ENCODE measurements at regions not wholly inside any gene's neighbourhood (a gene's known extent, or its start where the extent isn't known, plus 50 kb on each side); places are given as distances from the start of the nearest gene placed in this dataset.

- Histone ChIP-seq H3K4me1 (no peaks in the 10 kb centered on the region), H3K27me3 (ENCODE audit: insufficient read depth in 3 of 3, low read length in 2 of 3) (no peaks in the 10 kb centered on the region), H3K36me3 (ENCODE audit: insufficient read depth in 1 of 2, low read depth in 1 of 2) (no peaks in the 10 kb centered on the region), H3K4me3 (no peak overlapping the region), H3K27ac (no peak overlapping the region), H3K9me3 (no peaks in the 10 kb centered on the region)
- intact Hi-C loops (cut with DNase I): loop anchor here in 1 of 2 donors (10.0 kb wide), 1 partner anchor 241 kb away; no protein-coding TSS in a partner anchor
- DNase-seq (no peak), ATAC-seq (no peak)
- 90 to 93% (median 91%) methylated on average over 7 of the region's 7 CpGs for WGBS, 3 donors
- no peak for TF ChIP-seq CTCF (IDR thresholded peaks at IDR 0.05)
Measured at GRCh38 chr15:25936004-25936403, 72.9 kb upstream of the ATP10A start.

GRCh38 chr15:25933456-25934158, 70.5 kb upstream of the ATP10A start:
- Histone ChIP-seq H3K27ac (no peak overlapping the region), H3K4me1 (no peaks in the 10 kb centered on the region), H3K36me3 (ENCODE audit: insufficient read depth in 1 of 2, low read depth in 1 of 2) (no peaks in the 10 kb centered on the region), H3K9me3 (no peaks in the 10 kb centered on the region), H3K27me3 (ENCODE audit: insufficient read depth in 3 of 3, low read length in 2 of 3) (no peaks in the 10 kb centered on the region), H3K4me3 (peak overlapping the region; percentile 21)
- ATAC-seq (peak; percentile 79 to 94 (median 86)), DNase-seq (peak; percentile 68 to 80)
- TF ChIP-seq CTCF (IDR thresholded peaks at IDR 0.05): peak; percentile 64
- 16% methylated on average over 23 of the region's 23 CpGs for WGBS, 3 donors
- intact Hi-C loops (cut with DNase I): loop anchor here (2.0 to 10.0 kb wide), 5 partner anchors 196 to 426 kb away; no protein-coding TSS in a partner anchor

GRCh38 chr15:25932696-25933095, 69.6 kb upstream of the ATP10A start:
- no peak for DNase-seq
- H3K36me3 ChIP-seq (ENCODE audit: insufficient read depth in 1 of 2, low read depth in 1 of 2): no peaks in the 10 kb centered on the region
- no peaks in the 10 kb centered on the region for H3K9me3 ChIP-seq
- no peak for TF ChIP-seq CTCF (IDR thresholded peaks at IDR 0.05)
- H3K27me3 ChIP-seq (ENCODE audit: insufficient read depth in 3 of 3, low read length in 2 of 3): no peaks in the 10 kb centered on the region
- no peak overlapping the region for H3K27ac ChIP-seq
- no peak overlapping the region for H3K4me3 ChIP-seq
- H3K4me1 ChIP-seq: no peaks in the 10 kb centered on the region
- 83 to 84% (median 84%) methylated on average over 8 of the region's 8 CpGs for WGBS, 3 donors
- no peak for ATAC-seq
- intact Hi-C loops (cut with DNase I): loop anchor here (5.0 to 10.0 kb wide), 4 partner anchors 195 to 425 kb away; no protein-coding TSS in a partner anchor

- DNase-seq (no peak), ATAC-seq (no peak)
- intact Hi-C loops (cut with DNase I): loop anchor here (5.0 to 10.0 kb wide), 4 partner anchors 195 to 425 kb away; no protein-coding TSS in a partner anchor
- Histone ChIP-seq H3K4me1 (no peaks in the 10 kb centered on the region), H3K27ac (no peak overlapping the region), H3K36me3 (ENCODE audit: insufficient read depth in 1 of 2, low read depth in 1 of 2) (no peaks in the 10 kb centered on the region), H3K9me3 (no peaks in the 10 kb centered on the region), H3K27me3 (ENCODE audit: insufficient read depth in 3 of 3, low read length in 2 of 3) (no peaks in the 10 kb centered on the region), H3K4me3 (no peak overlapping the region)
- no peak for TF ChIP-seq CTCF (IDR thresholded peaks at IDR 0.05)
- WGBS, 3 donors: 85 to 97% (median 88%) methylated on average over 1 of the region's 1 CpG
Measured at GRCh38 chr15:25931851-25932250, 68.7 kb upstream of the ATP10A start.

All from psoas muscle (tissue), 7 donors.